OCI-LY1 (cell line): ENCODE measurements at regions not wholly inside any gene's neighbourhood (a gene's known extent, or its start where the extent isn't known, plus 50 kb on each side); places are given as distances from the start of the nearest gene placed in this dataset.

Source experiments
- H2AFZ ChIP-seq: fragments of 200-600 bp; sonication (generic), shearing (Covaris generic); 2 replicates; pipeline ENCODE4 v1.6.0; 2014; ENCODE audit warnings: antibody characterized with exemption, mild to moderate bottlenecking, low read length
- H3F3A ChIP-seq: fragments of 200-600 bp; sonication (generic), shearing (Covaris generic); 2 replicates; pipeline ENCODE4 v1.6.0; 2014; ENCODE audit warnings: mild to moderate bottlenecking, antibody characterized with exemption, low read length, moderate library complexity; ENCODE audit not compliant: insufficient read depth
- H3K27ac ChIP-seq: fragments of 200-600 bp; sonication (generic); 2 replicates; pipeline ENCODE4 v1.5.1; 2014; ENCODE audit warnings: low read length, mixed run types, mild to moderate bottlenecking, low read depth; ENCODE audit not compliant: poor library complexity, severe bottlenecking
- H3K27me3 ChIP-seq: fragments of 200-600 bp; sonication (generic); 2 replicates; pipeline ENCODE4 v1.6.0; 2014; ENCODE audit warnings: antibody characterized with exemption, mild to moderate bottlenecking, low read length, moderate library complexity; ENCODE audit not compliant: insufficient read depth
- H3K36me3 ChIP-seq: fragments of 200-600 bp; sonication (generic); 2 replicates; pipeline ENCODE4 v1.6.1; 2014; ENCODE audit warnings: mild to moderate bottlenecking, antibody characterized with exemption, low read length, moderate library complexity, mixed read lengths; ENCODE audit not compliant: insufficient read depth
- H3K4me1 ChIP-seq: fragments of 200-600 bp; sonication (generic); 2 replicates; pipeline ENCODE4 v1.5.1; 2014; ENCODE audit warnings: mild to moderate bottlenecking, low read length, moderate library complexity; ENCODE audit not compliant: insufficient read depth, severe bottlenecking
- H3K4me2 ChIP-seq: fragments of 200-600 bp; sonication (generic), shearing (Covaris generic); 2 replicates; pipeline ENCODE4 v1.6.1; 2014; ENCODE audit warnings: low read length
- H3K4me3 ChIP-seq: fragments of 200-600 bp; sonication (generic); 2 replicates; pipeline ENCODE4 v1.5.1; 2014; ENCODE audit warnings: low read length, low read depth, mild to moderate bottlenecking, mixed read lengths; ENCODE audit not compliant: poor library complexity, severe bottlenecking
- H3K79me2 ChIP-seq: fragments of 200-600 bp; shearing (Covaris generic); 2 replicates; pipeline ENCODE4 v1.6.1; 2016; ENCODE audit warnings: mixed run types, low read length, mixed read lengths; ENCODE audit not compliant: insufficient read depth
- H3K9ac ChIP-seq: fragments of 200-600 bp; sonication (generic), shearing (Covaris generic); 2 replicates; pipeline ENCODE4 v1.6.1; 2014; ENCODE audit warnings: mild to moderate bottlenecking, low read length, mixed read lengths
- H3K9me2 ChIP-seq: fragments of 200-600 bp; sonication (generic), shearing (Covaris generic); 2 replicates; pipeline ENCODE4 v1.6.1; 2014; ENCODE audit warnings: low read depth, mild to moderate bottlenecking, low read length, mixed read lengths
- H3K9me3 ChIP-seq: fragments of 200-600 bp; shearing (Covaris generic); 2 replicates; pipeline ENCODE4 v1.6.1; 2014; ENCODE audit warnings: low read length, mixed read lengths
- H4K20me1 ChIP-seq: fragments of 200-600 bp; sonication (generic), shearing (Covaris generic); 2 replicates; pipeline ENCODE4 v1.6.0; 2016; ENCODE audit warnings: mild to moderate bottlenecking, low read length; ENCODE audit not compliant: insufficient read depth
- EZH2 ChIP-seq: fragments of 200-600 bp; sonication (generic), shearing (Covaris generic); IDR thresholded peaks from 2 replicates; pipeline ENCODE4 v1.8.0; 2017; ENCODE audit warnings: borderline replicate concordance, mixed run types, mild to moderate bottlenecking, antibody characterized with exemption, low read length, moderate library complexity, mixed read lengths
- TF ChIP-seq, protein P1 (sequence below): fragments of 200-600 bp; sonication (generic), shearing (Covaris generic); IDR thresholded peaks from 2 replicates; pipeline ENCODE4 v1.5.1; 2017; ENCODE audit warnings: mild to moderate bottlenecking, antibody characterized with exemption, low read length, moderate library complexity, mixed read lengths

DNA sequence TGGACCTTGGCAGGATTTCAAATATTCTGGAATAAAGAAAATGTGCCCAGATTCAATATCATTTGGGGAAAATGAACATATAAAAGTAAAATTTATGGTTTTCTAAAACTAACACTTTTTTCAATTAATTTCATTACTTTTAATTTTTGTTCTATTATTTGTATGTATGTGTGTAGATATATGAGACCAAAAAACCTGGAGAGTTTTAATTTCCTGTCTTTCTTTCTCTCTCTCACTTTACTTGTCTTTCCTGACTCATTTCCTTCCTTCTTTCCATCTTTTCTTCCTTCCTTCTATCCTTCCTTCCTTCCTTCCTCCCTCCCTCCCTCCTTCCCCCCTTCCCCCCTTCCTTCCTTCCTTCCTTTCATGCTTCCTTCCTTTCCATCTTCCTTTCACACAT lies 137.0 kb downstream of the NPR3 start:
- Histone ChIP-seq H3K4me3 (no peak overlapping the region), H2AFZ (no peak overlapping the region), H3F3A (no peaks in the 10 kb centered on the region), H3K27me3 (no peaks in the 10 kb centered on the region), H4K20me1 (no peaks in the 10 kb centered on the region), H3K27ac (no peak overlapping the region), H3K36me3 (no peaks in the 10 kb centered on the region), H3K9ac (no peak overlapping the region), H3K4me1 (no peaks in the 10 kb centered on the region), H3K9me3 (no peaks in the 10 kb centered on the region), H3K9me2 (no peaks in the 10 kb centered on the region), H3K4me2 (no peak overlapping the region), H3K79me2 (no peaks in the 10 kb centered on the region)
- TF ChIP-seq EZH2: no peak
- TF ChIP-seq, protein P1, sequence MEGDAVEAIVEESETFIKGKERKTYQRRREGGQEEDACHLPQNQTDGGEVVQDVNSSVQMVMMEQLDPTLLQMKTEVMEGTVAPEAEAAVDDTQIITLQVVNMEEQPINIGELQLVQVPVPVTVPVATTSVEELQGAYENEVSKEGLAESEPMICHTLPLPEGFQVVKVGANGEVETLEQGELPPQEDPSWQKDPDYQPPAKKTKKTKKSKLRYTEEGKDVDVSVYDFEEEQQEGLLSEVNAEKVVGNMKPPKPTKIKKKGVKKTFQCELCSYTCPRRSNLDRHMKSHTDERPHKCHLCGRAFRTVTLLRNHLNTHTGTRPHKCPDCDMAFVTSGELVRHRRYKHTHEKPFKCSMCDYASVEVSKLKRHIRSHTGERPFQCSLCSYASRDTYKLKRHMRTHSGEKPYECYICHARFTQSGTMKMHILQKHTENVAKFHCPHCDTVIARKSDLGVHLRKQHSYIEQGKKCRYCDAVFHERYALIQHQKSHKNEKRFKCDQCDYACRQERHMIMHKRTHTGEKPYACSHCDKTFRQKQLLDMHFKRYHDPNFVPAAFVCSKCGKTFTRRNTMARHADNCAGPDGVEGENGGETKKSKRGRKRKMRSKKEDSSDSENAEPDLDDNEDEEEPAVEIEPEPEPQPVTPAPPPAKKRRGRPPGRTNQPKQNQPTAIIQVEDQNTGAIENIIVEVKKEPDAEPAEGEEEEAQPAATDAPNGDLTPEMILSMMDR: no peak

DNA sequence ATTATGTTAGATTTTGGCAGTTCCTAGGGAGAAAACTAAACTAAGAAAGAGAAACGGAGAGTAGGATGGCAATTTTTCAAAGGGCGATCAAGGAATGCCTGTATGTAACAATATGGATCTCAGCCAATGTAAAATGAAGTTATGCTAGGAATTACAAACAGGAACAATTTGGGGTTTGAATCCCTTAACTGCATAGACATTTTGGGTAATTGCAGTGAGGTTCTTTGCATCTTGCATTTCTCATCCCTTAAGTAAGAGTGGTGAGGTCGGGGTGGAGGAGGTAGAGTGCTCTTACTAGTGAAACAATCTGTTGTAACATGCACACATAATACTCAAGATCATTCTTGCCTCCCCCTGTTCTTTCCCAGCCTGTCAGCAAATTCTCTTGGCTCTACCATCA lies 137.6 kb downstream of the NPR3 start:
- Histone ChIP-seq H3K9ac (no peak overlapping the region), H3K79me2 (no peaks in the 10 kb centered on the region), H3K27ac (no peak overlapping the region), H3F3A (no peaks in the 10 kb centered on the region), H3K4me1 (no peaks in the 10 kb centered on the region), H3K4me2 (no peak overlapping the region), H4K20me1 (no peaks in the 10 kb centered on the region), H3K27me3 (no peaks in the 10 kb centered on the region), H3K9me3 (no peaks in the 10 kb centered on the region), H3K4me3 (no peak overlapping the region), H3K9me2 (no peaks in the 10 kb centered on the region), H3K36me3 (no peaks in the 10 kb centered on the region), H2AFZ (no peak overlapping the region)
- TF ChIP-seq, protein P1: no peak
- no peak for TF ChIP-seq EZH2

DNA sequence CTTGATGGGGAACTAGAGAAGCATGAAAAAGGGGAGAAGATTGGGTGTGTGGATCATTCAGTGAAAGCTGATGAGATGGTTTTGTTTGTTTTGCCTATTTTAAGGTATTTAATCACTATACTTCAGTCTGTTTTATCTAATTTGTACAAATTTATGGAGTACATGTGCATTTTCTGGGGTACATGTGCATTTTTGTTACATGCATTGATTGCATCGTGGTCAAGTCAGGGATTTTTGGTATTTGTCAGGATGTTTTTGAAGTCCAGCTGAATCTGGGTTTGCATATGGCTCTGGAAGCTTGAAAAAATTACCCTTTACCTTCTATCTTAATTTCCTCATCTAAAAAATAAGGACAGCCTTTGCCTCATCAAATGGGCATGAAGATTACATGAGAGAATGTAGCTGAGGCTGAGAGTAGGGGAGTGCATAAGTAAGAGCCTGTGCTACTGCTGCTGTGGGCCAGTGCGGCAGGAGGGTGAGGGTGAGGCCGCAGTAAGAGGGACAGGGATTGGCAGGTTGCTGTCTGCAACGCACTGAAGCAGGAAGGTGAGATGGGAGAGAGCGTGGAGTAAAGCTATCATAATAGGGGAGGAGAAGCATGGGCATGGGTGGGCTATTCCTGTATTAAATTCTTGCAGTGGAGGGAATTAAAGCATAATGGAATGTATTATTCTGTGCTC lies 139.8 kb downstream of the NPR3 start:
- Histone ChIP-seq H3K9ac (no peak overlapping the region), H3K4me3 (no peak overlapping the region), H3K27ac (no peak overlapping the region), H3F3A (no peaks in the 10 kb centered on the region), H3K4me1 (no peaks in the 10 kb centered on the region), H3K79me2 (no peaks in the 10 kb centered on the region), H3K27me3 (no peaks in the 10 kb centered on the region), H3K36me3 (no peaks in the 10 kb centered on the region), H2AFZ (no peak overlapping the region), H4K20me1 (no peaks in the 10 kb centered on the region), H3K4me2 (no peak overlapping the region), H3K9me2 (no peaks in the 10 kb centered on the region), H3K9me3 (no peaks in the 10 kb centered on the region)
- TF ChIP-seq EZH2: no peak
- TF ChIP-seq, protein P1: no peak
